Muscle of leg (tissue), 3 donors: ENCODE measurements at regions not wholly inside any gene's neighbourhood (a gene's known extent, or its start where the extent isn't known, plus 50 kb on each side); places are given as distances from the start of the nearest gene placed in this dataset.

Source experiments
- DNase-seq: peaks from one replicate; pipeline ENCODE4 v3.0.0; 2013
- H3K27ac ChIP-seq: one replicate; pipeline ENCODE4 v1.5.1; 2013; ENCODE audit warnings: mild to moderate bottlenecking, low read length, control low read depth
- H3K27me3 ChIP-seq: one replicate; pipeline ENCODE4 v1.6.1; 2013; ENCODE audit warnings: low read length; ENCODE audit not compliant: control insufficient read depth, insufficient read depth
- H3K36me3 ChIP-seq: one replicate; pipeline ENCODE4 v1.6.1; 2013; ENCODE audit warnings: low read length; ENCODE audit not compliant: control insufficient read depth, insufficient read depth
- H3K4me1 ChIP-seq: one replicate; pipeline ENCODE4 v1.6.1; 2013; ENCODE audit warnings: low read length; ENCODE audit not compliant: control insufficient read depth, insufficient read depth
- H3K4me3 ChIP-seq: one replicate; pipeline ENCODE4 v1.5.1; 2013; ENCODE audit warnings: low read length, control low read depth
- H3K9me3 ChIP-seq: replicated peaks from 2 replicates; pipeline ENCODE4 v1.6.1; 2013; ENCODE audit warnings: low read depth, low read length; ENCODE audit not compliant: control insufficient read depth
- WGBS: methylation state at CpG from one replicate; pipeline ENCODE4 v1.1.5; 2013; ENCODE audit warnings: missing lambda C conversion rate; ENCODE audit not compliant: insufficient coverage; 5-methylcytosine and 5-hydroxymethylcytosine counted together

GRCh38 chr2:9681427-9681817 is 50.6 kb upstream of the YWHAQ start:
- Histone ChIP-seq H3K27ac (no peak overlapping the region), H3K36me3 (no peaks in the 10 kb centered on the region), H3K27me3 (no peaks in the 10 kb centered on the region), H3K4me3 (no peak overlapping the region), H3K9me3 (no peaks in the 10 kb centered on the region), H3K4me1 (no peaks in the 10 kb centered on the region)
- WGBS, result 70% methylated on average over 2 of the region's 7 CpGs
- no peak for DNase-seq

- peaks cover 6% of the 10 kb centered on the region for H3K4me1 ChIP-seq
- WGBS, result 100% methylated on average over 2 of the region's 4 CpGs
- no peaks in the 10 kb centered on the region for H3K27me3 ChIP-seq
- no peaks in the 10 kb centered on the region for H3K36me3 ChIP-seq
- no peak overlapping the region for H3K27ac ChIP-seq
- H3K4me3 ChIP-seq, result no peak overlapping the region
- DNase-seq, result no peak
- H3K9me3 ChIP-seq, result no peaks in the 10 kb centered on the region
Measured at GRCh38 chr2:9685637-9686036, 54.8 kb upstream of the YWHAQ start.

GRCh38 chr2:9686061-9686460 is 55.3 kb upstream of the YWHAQ start:
- no peaks in the 10 kb centered on the region for H3K9me3 ChIP-seq
- H3K4me1 ChIP-seq, result peaks cover 7% of the 10 kb centered on the region
- no peak for DNase-seq
- no peaks in the 10 kb centered on the region for H3K27me3 ChIP-seq
- no peaks in the 10 kb centered on the region for H3K36me3 ChIP-seq
- WGBS, result no CpG with 5 or more reads among the region's 8 CpGs
- no peak overlapping the region for H3K27ac ChIP-seq
- no peak overlapping the region for H3K4me3 ChIP-seq

DNA sequence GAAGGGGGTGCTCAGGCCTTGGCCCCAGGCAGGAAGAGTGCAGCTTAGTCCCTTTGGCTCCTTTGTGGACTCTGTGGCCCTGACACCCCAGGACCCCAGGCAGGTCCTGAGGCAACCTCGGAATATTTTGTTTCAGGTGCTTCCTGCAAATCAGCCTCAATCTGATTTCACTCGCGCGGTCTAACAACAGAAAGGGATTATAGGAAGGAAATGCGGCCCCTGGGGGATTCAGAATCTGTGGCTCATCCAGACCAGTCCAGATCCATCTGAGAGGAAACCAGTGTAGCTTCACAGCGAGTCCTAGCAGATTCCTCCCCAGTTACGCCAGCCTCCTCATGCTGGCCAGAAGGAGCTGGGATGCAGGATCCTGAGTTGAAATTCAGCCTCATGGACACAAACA is 59.5 kb upstream of the YWHAQ start:
- Histone ChIP-seq H3K36me3 (no peaks in the 10 kb centered on the region), H3K4me1 (peaks cover 28% of the 10 kb centered on the region), H3K27me3 (no peaks in the 10 kb centered on the region), H3K9me3 (no peaks in the 10 kb centered on the region), H3K4me3 (no peak overlapping the region), H3K27ac (peak overlapping the region; percentile 49)
- 51% methylated on average over 5 of the region's 7 CpGs for whole genome bisulfite sequencing
- DNase-seq, result peak; percentile 64

DNA sequence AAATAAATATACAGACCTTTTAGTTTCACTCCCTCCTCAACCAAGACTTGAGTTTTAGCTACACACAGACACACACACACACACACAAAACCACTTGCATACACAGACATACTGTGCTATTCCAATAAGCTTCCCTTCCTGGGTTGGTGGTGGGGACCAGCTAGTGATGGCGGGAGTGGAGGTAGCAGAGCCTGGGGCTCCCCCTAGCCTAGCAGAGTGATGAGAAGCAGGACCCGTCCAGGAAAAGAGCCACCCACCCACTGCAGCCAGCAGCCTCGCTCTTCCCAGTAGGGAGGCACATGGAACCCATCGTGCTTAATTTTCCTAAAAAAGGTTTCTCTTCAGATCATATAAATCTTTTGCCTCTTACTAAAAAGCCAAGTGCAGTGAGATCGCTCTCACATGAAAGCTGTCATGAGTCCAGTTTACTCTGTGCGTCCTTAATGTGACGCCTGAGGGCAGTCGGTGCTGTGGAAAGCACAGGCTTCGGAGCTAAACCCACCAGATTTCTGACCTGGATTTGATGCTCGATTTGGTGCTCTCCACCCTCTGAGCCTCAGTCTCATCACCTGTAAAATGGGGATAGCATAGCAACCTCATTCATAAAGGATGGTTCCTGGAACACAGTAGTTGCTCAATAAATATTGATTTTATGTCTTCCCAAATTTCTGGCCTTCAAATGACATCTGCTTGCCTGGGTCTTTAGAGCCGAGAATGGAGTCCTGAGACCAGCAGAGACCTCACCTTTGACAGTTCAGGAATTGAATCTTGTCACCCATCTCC is 60.1 kb upstream of the YWHAQ start:
- Histone ChIP-seq H3K27ac (peak overlapping the region; percentile 49), H3K9me3 (no peaks in the 10 kb centered on the region), H3K4me1 (peaks cover 32% of the 10 kb centered on the region), H3K4me3 (no peak overlapping the region), H3K36me3 (no peaks in the 10 kb centered on the region), H3K27me3 (no peaks in the 10 kb centered on the region)
- 83% methylated on average over 8 of the region's 11 CpGs for WGBS
- DNase-seq, result no peak

DNA sequence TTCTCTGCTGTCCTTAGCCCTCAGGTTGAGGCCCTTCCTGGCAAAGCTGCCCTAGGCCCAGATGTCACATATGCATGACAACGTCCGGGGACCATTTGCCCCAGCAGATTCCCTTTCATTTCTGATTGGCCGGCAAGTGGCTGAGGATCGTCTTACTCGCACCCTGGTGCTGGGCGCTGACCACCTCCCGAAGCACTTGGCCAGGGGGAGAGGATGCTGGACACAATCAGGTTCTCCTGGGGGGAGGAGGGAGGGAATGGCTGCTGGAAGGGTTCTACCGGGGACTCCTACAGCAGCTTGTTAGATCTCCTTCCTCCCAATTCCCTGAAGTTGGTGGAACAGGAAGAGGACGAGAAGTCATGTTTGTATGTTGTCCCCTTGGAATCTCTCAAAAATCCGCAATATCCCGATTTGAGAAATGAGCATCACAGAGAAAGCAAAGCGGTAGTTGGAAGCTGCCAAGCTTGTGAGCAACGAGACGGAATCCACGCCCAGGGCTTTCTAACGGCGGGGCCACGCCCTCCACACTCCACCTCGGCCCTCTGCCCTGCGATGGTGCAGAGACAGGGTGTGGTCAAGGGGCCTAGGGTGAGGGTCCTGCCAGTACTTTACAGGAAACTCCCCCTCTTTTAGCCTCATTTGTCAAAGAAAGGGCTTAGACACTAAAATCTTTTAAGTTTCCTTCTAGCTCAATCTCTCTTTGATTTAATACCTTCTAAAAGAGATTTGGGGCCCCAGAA is 61.8 kb upstream of the YWHAQ start:
- WGBS, result 15% methylated on average over 8 of the region's 20 CpGs
- Histone ChIP-seq H3K4me1 (peaks cover 36% of the 10 kb centered on the region), H3K9me3 (no peaks in the 10 kb centered on the region), H3K27ac (peak overlapping the region; percentile 86), H3K27me3 (no peaks in the 10 kb centered on the region), H3K4me3 (no peak overlapping the region), H3K36me3 (no peaks in the 10 kb centered on the region)
- peak; percentile 54 for DNase-seq

- H3K4me1 ChIP-seq, result peaks cover 36% of the 10 kb centered on the region
- peak; percentile 67 for DNase-seq
- no peaks in the 10 kb centered on the region for H3K36me3 ChIP-seq
- no peaks in the 10 kb centered on the region for H3K9me3 ChIP-seq
- WGBS, result 75% methylated on average over 6 of the region's 8 CpGs
- H3K4me3 ChIP-seq, result no peak overlapping the region
- H3K27me3 ChIP-seq, result no peaks in the 10 kb centered on the region
- peak overlapping the region; percentile 86 for H3K27ac ChIP-seq
Measured at GRCh38 chr2:9693196-9693491, 62.3 kb upstream of the YWHAQ start.

GRCh38 chr2:9693646-9694045 is 62.8 kb upstream of the YWHAQ start:
- WGBS, result 88% methylated on average over 10 of the region's 16 CpGs
- peak overlapping the region; percentile 62 for H3K27ac ChIP-seq

GRCh38 chr2:9694661-9695234 is 64.0 kb upstream of the YWHAQ start:
- no peaks in the 10 kb centered on the region for H3K9me3 ChIP-seq
- no peak overlapping the region for H3K4me3 ChIP-seq
- no peaks in the 10 kb centered on the region for H3K36me3 ChIP-seq
- H3K4me1 ChIP-seq, result peaks cover 36% of the 10 kb centered on the region
- no peak overlapping the region for H3K27ac ChIP-seq
- H3K27me3 ChIP-seq, result no peaks in the 10 kb centered on the region
- WGBS, result 89% methylated on average over 12 of the region's 17 CpGs
- no peak for DNase-seq

More at GRCh38 chr2:9693646-9694045, 62.8 kb upstream of the YWHAQ start:
- H3K4me1 ChIP-seq, result peaks cover 36% of the 10 kb centered on the region
- no peak for DNase-seq
- H3K4me3 ChIP-seq, result no peak overlapping the region
- H3K9me3 ChIP-seq, result no peaks in the 10 kb centered on the region
- no peaks in the 10 kb centered on the region for H3K27me3 ChIP-seq
- no peaks in the 10 kb centered on the region for H3K36me3 ChIP-seq

DNA sequence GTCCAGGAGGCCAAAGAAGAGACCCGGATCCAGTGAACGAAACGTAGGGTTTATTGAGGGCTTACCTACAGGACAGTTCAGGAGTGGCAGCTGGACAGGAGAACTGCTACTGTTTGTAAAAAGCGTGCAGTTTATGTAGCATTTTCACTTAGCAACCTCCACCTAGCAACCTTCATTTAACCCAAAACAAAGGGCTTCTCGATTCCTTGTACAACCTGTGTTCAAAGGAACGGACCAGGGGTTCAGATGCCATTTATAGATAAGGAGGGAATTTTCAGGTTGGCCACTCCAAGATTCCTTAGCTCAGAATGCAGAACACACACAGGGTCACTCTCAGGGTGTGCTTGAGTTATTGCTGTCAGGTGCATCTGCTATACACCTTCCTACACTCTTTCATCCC is 65.1 kb upstream of the YWHAQ start:
- H3K27me3 ChIP-seq, result no peaks in the 10 kb centered on the region
- H3K9me3 ChIP-seq, result no peaks in the 10 kb centered on the region
- no CpG with 5 or more reads among the region's 6 CpGs for WGBS
- H3K27ac ChIP-seq, result no peak overlapping the region
- H3K4me3 ChIP-seq, result no peak overlapping the region
- no peak for DNase-seq
- H3K36me3 ChIP-seq, result no peaks in the 10 kb centered on the region
- H3K4me1 ChIP-seq, result peaks cover 29% of the 10 kb centered on the region
